ENCODE measurements at regions not wholly inside any gene's neighbourhood (a gene's known extent, or its start where the extent isn't known, plus 50 kb on each side); places are given as distances from the start of the nearest gene placed in this dataset.

GRCh38 chr6:105592329-105592728 lies 189.4 kb upstream of the PREP start:
- TF ChIP-seq, protein P1, sequence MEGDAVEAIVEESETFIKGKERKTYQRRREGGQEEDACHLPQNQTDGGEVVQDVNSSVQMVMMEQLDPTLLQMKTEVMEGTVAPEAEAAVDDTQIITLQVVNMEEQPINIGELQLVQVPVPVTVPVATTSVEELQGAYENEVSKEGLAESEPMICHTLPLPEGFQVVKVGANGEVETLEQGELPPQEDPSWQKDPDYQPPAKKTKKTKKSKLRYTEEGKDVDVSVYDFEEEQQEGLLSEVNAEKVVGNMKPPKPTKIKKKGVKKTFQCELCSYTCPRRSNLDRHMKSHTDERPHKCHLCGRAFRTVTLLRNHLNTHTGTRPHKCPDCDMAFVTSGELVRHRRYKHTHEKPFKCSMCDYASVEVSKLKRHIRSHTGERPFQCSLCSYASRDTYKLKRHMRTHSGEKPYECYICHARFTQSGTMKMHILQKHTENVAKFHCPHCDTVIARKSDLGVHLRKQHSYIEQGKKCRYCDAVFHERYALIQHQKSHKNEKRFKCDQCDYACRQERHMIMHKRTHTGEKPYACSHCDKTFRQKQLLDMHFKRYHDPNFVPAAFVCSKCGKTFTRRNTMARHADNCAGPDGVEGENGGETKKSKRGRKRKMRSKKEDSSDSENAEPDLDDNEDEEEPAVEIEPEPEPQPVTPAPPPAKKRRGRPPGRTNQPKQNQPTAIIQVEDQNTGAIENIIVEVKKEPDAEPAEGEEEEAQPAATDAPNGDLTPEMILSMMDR (IDR thresholded peaks at IDR 0.05; ENCODE audit: low read depth, low read length): no peak
- TF ChIP-seq EZH2phosphoT487 (IDR thresholded peaks at IDR 0.05; ENCODE audit: low read depth): no peak
